Activated CD8-positive, alpha-beta memory T cell treated with anti-CD3 and anti-CD28 coated beads, Interleukin-2, amount 10 ng/mL, durations not matched to agents 7 days and 5 days (primary cell): ENCODE measurements at regions not wholly inside any gene's neighbourhood (a gene's known extent, or its start where the extent isn't known, plus 50 kb on each side); places are given as distances from the start of the nearest gene placed in this dataset.
"Not testable (repeated sequence)": the region's sequence is repeated elsewhere in the genome, so short reads cannot be mapped to it uniquely, and the experiment has no call there.

Experiments
- ATAC-seq: fragments of 150-1000 bp; cut with Tn5 transposase; one replicate; pipeline ENCODE4 v1.10.0; 2021; ENCODE audit warnings: moderate library complexity
- CTCF ChIA-PET: fragments of 350-600 bp; sonication (Branson Sonifier 250); formaldehyde crosslinking; loops from one replicate; lab custom pipeline; 2021; ENCODE audit warnings: antibody characterized with exemption; lab: Charles Lee
- DNase-seq: peaks from one replicate; pipeline ENCODE4 v3.0.0-alpha.2; 2020
- H3K27ac Mint-ChIP-seq: one replicate; pipeline ENCODE4 v1.8.0; 2021; ENCODE audit warnings: mild to moderate bottlenecking, mixed read lengths
- H3K27me3 Mint-ChIP-seq: one replicate; pipeline ENCODE4 v1.8.0; 2021; ENCODE audit warnings: mixed read lengths
- H3K36me3 Mint-ChIP-seq: one replicate; pipeline ENCODE4 v1.8.0; 2021; ENCODE audit warnings: mild to moderate bottlenecking, mixed read lengths
- H3K4me1 Mint-ChIP-seq: one replicate; pipeline ENCODE4 v1.8.0; 2021; ENCODE audit warnings: mixed read lengths
- H3K4me3 Mint-ChIP-seq: one replicate; pipeline ENCODE4 v1.8.0; 2021; ENCODE audit warnings: mild to moderate bottlenecking, moderate library complexity, mixed read lengths
- H3K9me3 Mint-ChIP-seq: one replicate; pipeline ENCODE4 v1.8.0; 2022; ENCODE audit warnings: low read depth, mixed read lengths

GRCh38 chr5:152106571-152106970 lies 181.9 kb upstream of the GLRA1 start:
- no peak for ATAC-seq
- Mint-ChIP-seq H3K27ac (no peak overlapping the region), H3K4me3 (no peak overlapping the region), H3K36me3 (no peaks in the 10 kb centered on the region), H3K4me1 (no peaks in the 10 kb centered on the region), H3K27me3 (no peaks in the 10 kb centered on the region), H3K9me3 (peaks cover 3% of the 10 kb centered on the region)
- DNase-seq: no peak
- CTCF ChIA-PET: no interaction called here

DNA sequence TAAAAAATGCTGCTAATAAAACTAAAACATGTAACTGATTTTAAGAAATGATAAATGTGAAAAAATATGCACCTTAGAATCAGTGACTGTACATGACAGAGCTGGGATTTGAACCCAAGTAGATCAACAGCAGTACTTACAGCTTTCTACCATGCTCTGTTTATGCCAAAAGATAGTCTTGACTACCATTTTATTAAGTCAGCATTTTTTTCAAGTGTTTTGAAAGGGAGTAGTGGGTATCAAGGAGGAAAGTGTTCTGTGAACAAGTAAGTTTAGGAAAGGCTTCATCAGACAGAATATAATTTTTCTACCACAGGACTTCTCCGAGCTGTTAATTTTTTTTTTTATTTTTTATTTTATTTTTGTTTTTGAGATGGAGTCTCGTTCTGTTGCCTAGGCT lies 180.4 kb upstream of the GLRA1 start:
- CTCF ChIA-PET: interaction anchor here (0.9 kb wide), 1 partner anchor 38 kb away, joined by 3 read pairs; no protein-coding TSS in a partner anchor

DNA sequence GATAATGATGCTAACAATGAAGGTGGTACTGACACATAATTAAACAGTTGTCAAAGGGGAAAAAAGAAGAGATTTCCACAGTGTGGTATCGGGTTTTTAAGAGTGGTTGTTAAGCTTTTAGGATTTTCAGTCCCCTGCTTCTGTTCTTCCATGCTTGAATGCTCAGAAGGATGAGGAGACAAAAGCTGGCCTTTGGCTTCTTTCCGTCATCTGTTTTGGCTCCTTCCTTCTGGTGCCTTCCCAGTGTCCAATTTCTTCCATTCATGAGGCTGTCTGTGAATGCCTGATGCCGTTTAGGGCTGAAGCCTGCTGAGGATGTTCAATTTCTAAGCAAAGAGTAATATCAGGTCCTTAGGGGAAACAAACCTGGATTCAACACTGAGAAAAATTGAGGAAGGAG lies 179.6 kb upstream of the GLRA1 start:
- H3K36me3 Mint-ChIP-seq: no peaks in the 10 kb centered on the region
- H3K27me3 Mint-ChIP-seq: no peaks in the 10 kb centered on the region
- CTCF ChIA-PET: no interaction called here
- H3K9me3 Mint-ChIP-seq: peaks cover 3% of the 10 kb centered on the region
- ATAC-seq (no peak), DNase-seq (no peak)
- no peak overlapping the region for H3K4me3 Mint-ChIP-seq
- H3K27ac Mint-ChIP-seq: no peak overlapping the region
- H3K4me1 Mint-ChIP-seq: no peaks in the 10 kb centered on the region

More for the DNA sequence above, 180.4 kb upstream of the GLRA1 start:
- Mint-ChIP-seq H3K9me3 (peaks cover 3% of the 10 kb centered on the region), H3K27ac (no peak overlapping the region), H3K27me3 (no peaks in the 10 kb centered on the region), H3K36me3 (no peaks in the 10 kb centered on the region), H3K4me1 (no peaks in the 10 kb centered on the region), H3K4me3 (no peak overlapping the region)
- DNase-seq (no peak), ATAC-seq (no peak)

- H3K4me3 Mint-ChIP-seq, DNase-seq, H3K4me1 Mint-ChIP-seq, H3K36me3 Mint-ChIP-seq, ATAC-seq, H3K27ac Mint-ChIP-seq, H3K27me3 Mint-ChIP-seq, CTCF ChIA-PET, H3K9me3 Mint-ChIP-seq: not testable (repeated sequence)
Measured at GRCh38 chr5:152102908-152103307, 178.3 kb upstream of the GLRA1 start.

DNA sequence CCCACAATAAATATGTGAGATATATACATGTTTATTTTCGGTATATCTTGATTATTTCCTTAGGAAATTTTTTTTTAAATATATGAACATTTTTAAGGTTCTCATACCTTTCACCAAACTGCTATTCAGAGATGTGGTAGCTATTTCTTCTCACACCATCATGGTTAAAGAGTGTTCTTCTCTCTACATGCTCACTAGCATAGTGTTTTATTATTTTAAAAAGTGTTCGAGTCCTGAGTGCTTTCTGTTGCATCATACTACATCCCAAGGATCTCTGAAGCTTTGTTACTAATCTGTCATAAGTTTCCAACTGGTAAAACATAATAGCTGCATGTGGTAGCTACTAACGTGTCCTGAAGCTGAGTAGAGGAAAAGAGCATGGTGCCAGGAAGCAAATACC lies 177.4 kb upstream of the GLRA1 start:
- H3K27ac Mint-ChIP-seq: no peak overlapping the region
- no peaks in the 10 kb centered on the region for H3K27me3 Mint-ChIP-seq
- peaks cover 3% of the 10 kb centered on the region for H3K9me3 Mint-ChIP-seq
- H3K36me3 Mint-ChIP-seq: no peaks in the 10 kb centered on the region
- ATAC-seq (no peak), DNase-seq (no peak)
- CTCF ChIA-PET: no interaction called here
- no peaks in the 10 kb centered on the region for H3K4me1 Mint-ChIP-seq
- H3K4me3 Mint-ChIP-seq: no peak overlapping the region

GRCh38 chr5:152100462-152100861 lies 175.8 kb upstream of the GLRA1 start:
- Mint-ChIP-seq H3K27me3 (no peaks in the 10 kb centered on the region), H3K9me3 (peaks cover 3% of the 10 kb centered on the region), H3K36me3 (no peaks in the 10 kb centered on the region), H3K27ac (no peak overlapping the region), H3K4me3 (no peak overlapping the region), H3K4me1 (no peaks in the 10 kb centered on the region)
- ATAC-seq (no peak), DNase-seq (no peak)
- CTCF ChIA-PET: no interaction called here

DNA sequence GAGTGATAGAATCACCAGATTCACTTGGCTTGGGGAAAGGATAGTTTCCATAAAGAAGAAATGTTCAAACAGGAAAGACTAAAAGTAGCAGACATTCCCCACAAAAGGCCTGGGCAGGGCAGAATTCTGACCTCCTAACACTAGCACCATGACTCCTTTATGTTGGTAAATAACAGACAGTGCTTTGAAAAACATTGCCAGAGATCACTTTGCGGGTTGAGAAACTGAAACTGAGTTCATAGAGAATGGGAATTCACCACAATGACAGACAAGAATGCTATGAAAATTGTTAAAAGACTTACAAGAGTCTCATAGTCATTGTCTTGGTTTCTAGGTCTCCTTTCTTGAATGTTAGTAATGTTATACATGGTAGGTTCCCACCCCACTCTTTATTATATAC lies 172.5 kb upstream of the GLRA1 start:
- DNase-seq (no peak), ATAC-seq (no peak)
- Mint-ChIP-seq H3K4me1 (no peaks in the 10 kb centered on the region), H3K36me3 (no peaks in the 10 kb centered on the region), H3K4me3 (no peak overlapping the region), H3K27ac (no peak overlapping the region), H3K27me3 (no peaks in the 10 kb centered on the region), H3K9me3 (no peaks in the 10 kb centered on the region)
- CTCF ChIA-PET: no interaction called here

GRCh38 chr5:152094716-152095115 lies 170.1 kb upstream of the GLRA1 start:
- no peaks in the 10 kb centered on the region for H3K4me1 Mint-ChIP-seq
- no peaks in the 10 kb centered on the region for H3K9me3 Mint-ChIP-seq
- no peaks in the 10 kb centered on the region for H3K27me3 Mint-ChIP-seq
- H3K27ac Mint-ChIP-seq: no peak overlapping the region
- no peaks in the 10 kb centered on the region for H3K36me3 Mint-ChIP-seq
- ATAC-seq: no peak
- DNase-seq: no peak
- no peak overlapping the region for H3K4me3 Mint-ChIP-seq
- CTCF ChIA-PET: no interaction called here

GRCh38 chr5:152094060-152094459 lies 169.4 kb upstream of the GLRA1 start:
- H3K36me3 Mint-ChIP-seq: no peaks in the 10 kb centered on the region
- H3K4me1 Mint-ChIP-seq: no peaks in the 10 kb centered on the region
- no peak for DNase-seq
- no peak overlapping the region for H3K27ac Mint-ChIP-seq
- H3K9me3 Mint-ChIP-seq: no peaks in the 10 kb centered on the region
- CTCF ChIA-PET: no interaction called here
- H3K27me3 Mint-ChIP-seq: no peaks in the 10 kb centered on the region
- H3K4me3 Mint-ChIP-seq: no peak overlapping the region
- no peak for ATAC-seq

DNA sequence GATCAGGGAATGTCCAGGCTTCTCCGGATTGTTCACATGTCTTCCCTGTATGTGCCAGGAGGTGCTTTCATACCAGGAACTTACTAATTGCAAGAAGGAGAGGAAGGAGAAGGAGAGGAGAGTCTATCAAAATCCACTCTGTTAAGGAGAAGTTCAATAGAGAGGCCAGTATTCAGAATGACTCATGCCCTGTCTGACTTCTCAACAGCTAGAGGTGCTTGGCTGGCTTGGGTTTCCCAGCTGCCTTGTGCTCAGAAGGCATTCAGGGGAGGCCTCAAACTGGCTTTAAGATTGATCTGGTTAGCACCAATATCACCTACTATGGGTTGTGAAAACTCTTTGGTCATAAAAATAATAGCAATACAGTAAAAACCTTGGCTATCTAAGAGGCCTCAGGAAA lies 167.9 kb upstream of the GLRA1 start:
- H3K4me3 Mint-ChIP-seq: no peak overlapping the region
- H3K9me3 Mint-ChIP-seq: no peaks in the 10 kb centered on the region
- no peak for DNase-seq
- H3K27ac Mint-ChIP-seq: no peak overlapping the region
- CTCF ChIA-PET: no interaction called here
- ATAC-seq: no peak
- no peaks in the 10 kb centered on the region for H3K36me3 Mint-ChIP-seq
- H3K4me1 Mint-ChIP-seq: no peaks in the 10 kb centered on the region
- no peaks in the 10 kb centered on the region for H3K27me3 Mint-ChIP-seq

- CTCF ChIA-PET: no interaction called here
- H3K9me3 Mint-ChIP-seq: no peaks in the 10 kb centered on the region
Measured at GRCh38 chr5:152089644-152090043, 165.0 kb upstream of the GLRA1 start.

GRCh38 chr5:152086668-152087067 lies 162.0 kb upstream of the GLRA1 start:
- no peaks in the 10 kb centered on the region for H3K27me3 Mint-ChIP-seq
- ATAC-seq (no peak), DNase-seq (no peak)
- H3K4me3 Mint-ChIP-seq: no peak overlapping the region
- H3K9me3 Mint-ChIP-seq: no peaks in the 10 kb centered on the region
- CTCF ChIA-PET: no interaction called here
- H3K36me3 Mint-ChIP-seq: no peaks in the 10 kb centered on the region
- no peak overlapping the region for H3K27ac Mint-ChIP-seq
- H3K4me1 Mint-ChIP-seq: no peaks in the 10 kb centered on the region

More at GRCh38 chr5:152089644-152090043, 165.0 kb upstream of the GLRA1 start:
- ATAC-seq: no peak
- no peaks in the 10 kb centered on the region for H3K36me3 Mint-ChIP-seq
- DNase-seq: no peak
- no peak overlapping the region for H3K4me3 Mint-ChIP-seq
- no peak overlapping the region for H3K27ac Mint-ChIP-seq
- H3K4me1 Mint-ChIP-seq: no peaks in the 10 kb centered on the region
- no peaks in the 10 kb centered on the region for H3K27me3 Mint-ChIP-seq

- CTCF ChIA-PET: no interaction called here
- Mint-ChIP-seq H3K4me3 (no peak overlapping the region), H3K9me3 (no peaks in the 10 kb centered on the region), H3K27me3 (no peaks in the 10 kb centered on the region), H3K27ac (no peak overlapping the region), H3K4me1 (no peaks in the 10 kb centered on the region), H3K36me3 (no peaks in the 10 kb centered on the region)
- DNase-seq (no peak), ATAC-seq (no peak)
Measured at GRCh38 chr5:152084476-152084875, 159.8 kb upstream of the GLRA1 start.

DNA sequence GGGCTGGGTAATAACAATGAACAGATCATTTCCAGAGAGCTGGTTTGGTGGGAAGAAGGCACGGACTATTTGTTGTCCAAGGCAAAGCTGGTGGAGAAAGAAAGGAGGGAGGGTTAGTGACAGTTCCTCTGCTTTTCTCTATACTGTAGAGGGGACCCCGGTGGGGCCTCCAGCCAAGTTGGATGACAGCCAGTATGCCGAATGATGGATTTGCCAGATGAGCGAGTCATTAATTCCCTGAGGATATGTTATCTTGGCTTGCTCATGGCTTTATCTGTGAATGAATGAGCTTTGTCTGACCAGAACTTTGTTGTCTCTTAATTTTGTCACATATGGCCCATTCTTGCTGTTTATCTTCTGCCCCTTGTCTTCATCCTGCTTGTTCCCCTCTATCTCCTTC lies 158.6 kb upstream of the GLRA1 start:
- Mint-ChIP-seq H3K27me3 (no peaks in the 10 kb centered on the region), H3K4me1 (no peaks in the 10 kb centered on the region), H3K9me3 (no peaks in the 10 kb centered on the region), H3K4me3 (no peak overlapping the region), H3K27ac (no peak overlapping the region), H3K36me3 (no peaks in the 10 kb centered on the region)
- CTCF ChIA-PET: no interaction called here
- no peak for DNase-seq
- ATAC-seq: no peak

GRCh38 chr5:152072091-152072490 lies 147.4 kb upstream of the GLRA1 start:
- Mint-ChIP-seq H3K27ac (no peak overlapping the region), H3K4me3 (no peak overlapping the region), H3K4me1 (no peaks in the 10 kb centered on the region), H3K9me3 (no peaks in the 10 kb centered on the region), H3K27me3 (peaks cover 3% of the 10 kb centered on the region), H3K36me3 (no peaks in the 10 kb centered on the region)
- no peak for DNase-seq
- ATAC-seq: no peak
- CTCF ChIA-PET: no interaction called here
